Midbrain (tissue), 1 donor: ENCODE measurements at regions not wholly inside any gene's neighbourhood (a gene's known extent, or its start where the extent isn't known, plus 50 kb on each side); places are given as distances from the start of the nearest gene placed in this dataset.
"Not testable (repeated sequence)": the region's sequence is repeated elsewhere in the genome, so short reads cannot be mapped to it uniquely, and the experiment has no call there.

ENCODE experiments used
- DNase-seq: peaks from one replicate; lab custom pipeline; 2025; lab: John Stamatoyannopoulos, UW

DNA sequence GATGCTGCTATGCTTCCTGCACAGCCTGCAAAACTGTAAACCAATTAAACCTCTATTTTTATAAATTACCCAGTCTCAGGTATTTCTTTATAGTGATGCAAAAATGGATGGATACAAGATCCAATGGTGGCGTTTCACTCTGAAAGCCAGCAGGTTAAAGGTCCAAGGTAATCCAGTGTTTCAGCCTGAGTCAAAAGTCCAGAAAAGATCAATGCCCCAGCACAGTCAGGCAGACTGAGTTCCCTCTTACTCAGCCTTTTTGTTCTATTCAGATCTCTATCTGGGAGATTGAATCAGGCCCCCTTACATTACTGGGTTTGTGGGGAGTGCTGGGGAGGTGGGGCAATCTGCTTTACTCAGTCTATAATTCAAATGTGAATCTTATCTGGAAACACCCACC is 464.5 kb downstream of the GXYLT1 start:
- no peak for DNase-seq

DNA sequence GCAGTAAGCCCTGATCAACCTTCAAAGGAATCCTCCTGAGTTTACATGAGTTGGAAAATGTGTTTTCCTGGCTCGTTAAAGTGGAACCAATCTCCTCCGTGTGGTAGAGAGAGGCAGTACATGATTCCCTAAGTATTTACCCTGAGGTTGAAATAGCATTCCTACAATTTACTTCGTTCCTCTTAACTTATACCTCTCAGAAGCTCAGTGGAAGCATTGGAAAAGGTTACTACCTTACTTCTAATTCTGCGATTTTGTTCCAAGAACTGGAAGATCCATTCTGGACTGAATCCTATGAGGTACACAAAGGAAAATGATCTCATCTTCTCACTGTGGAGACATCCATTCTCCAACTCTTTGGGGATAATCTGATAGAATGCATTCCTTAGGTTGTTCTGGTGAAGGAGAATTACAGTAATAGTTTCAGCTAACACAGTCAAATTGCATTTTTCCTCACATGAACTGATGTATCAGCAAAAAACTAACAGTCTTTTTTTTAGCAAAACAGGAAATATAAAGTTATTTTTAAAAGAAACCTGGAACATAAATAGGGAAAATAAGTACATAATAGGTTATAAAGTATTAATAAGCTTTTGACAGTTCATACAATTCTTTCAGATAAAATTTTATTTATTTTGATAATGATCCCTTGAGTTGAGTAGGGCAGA is 475.6 kb downstream of the PDZRN4 start:
- peak; percentile 5 for DNase-seq

DNA sequence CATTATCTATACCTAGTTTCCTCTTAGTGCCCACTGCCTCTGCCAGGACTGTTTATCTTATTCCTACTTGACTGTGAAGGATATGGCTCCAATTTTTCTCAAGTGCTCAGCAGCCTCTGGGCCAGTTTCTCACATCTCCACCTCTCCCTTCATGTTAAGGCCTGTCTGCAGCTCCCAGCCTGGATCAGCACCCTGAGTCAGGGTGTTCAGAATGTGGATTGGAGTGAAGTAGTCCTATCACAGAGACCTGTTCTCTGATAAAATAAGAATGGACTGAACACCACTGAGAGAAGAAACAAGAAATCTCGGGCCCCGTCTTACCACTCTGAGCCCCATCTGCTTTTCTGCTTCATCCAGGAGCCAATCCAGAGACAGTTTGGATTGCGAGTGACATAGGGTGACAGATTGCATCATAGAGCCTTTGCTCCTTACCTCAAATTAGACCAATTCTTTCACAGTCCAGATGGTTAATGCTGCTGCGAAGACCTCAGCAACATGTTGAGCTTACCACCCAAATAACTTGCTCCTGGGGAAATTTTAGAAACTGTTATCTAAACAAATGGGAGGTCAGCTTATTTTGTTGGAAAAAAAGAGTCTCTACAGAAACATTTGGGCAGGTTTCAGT is 473.1 kb downstream of the PDZRN4 start:
- DNase-seq, result no peak

DNA sequence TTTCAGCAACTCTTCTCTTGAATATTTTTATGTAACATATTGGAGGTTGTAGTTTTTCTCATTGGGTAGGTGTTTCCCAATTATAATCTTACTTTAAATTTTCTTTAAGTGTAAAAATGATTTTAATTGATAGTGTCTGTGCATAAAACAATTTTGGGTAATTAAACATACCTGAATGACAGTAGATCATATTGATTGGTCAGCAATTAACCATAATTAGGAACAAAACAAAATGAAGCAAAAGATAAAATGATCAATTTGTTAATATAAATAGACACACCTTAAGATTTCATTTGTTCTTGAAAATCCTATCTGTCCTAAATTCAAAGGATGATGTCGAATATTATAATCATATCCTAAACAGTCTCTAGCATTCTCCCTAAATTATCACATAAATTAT is 468.3 kb downstream of the PDZRN4 start:
- no peak for DNase-seq

DNA sequence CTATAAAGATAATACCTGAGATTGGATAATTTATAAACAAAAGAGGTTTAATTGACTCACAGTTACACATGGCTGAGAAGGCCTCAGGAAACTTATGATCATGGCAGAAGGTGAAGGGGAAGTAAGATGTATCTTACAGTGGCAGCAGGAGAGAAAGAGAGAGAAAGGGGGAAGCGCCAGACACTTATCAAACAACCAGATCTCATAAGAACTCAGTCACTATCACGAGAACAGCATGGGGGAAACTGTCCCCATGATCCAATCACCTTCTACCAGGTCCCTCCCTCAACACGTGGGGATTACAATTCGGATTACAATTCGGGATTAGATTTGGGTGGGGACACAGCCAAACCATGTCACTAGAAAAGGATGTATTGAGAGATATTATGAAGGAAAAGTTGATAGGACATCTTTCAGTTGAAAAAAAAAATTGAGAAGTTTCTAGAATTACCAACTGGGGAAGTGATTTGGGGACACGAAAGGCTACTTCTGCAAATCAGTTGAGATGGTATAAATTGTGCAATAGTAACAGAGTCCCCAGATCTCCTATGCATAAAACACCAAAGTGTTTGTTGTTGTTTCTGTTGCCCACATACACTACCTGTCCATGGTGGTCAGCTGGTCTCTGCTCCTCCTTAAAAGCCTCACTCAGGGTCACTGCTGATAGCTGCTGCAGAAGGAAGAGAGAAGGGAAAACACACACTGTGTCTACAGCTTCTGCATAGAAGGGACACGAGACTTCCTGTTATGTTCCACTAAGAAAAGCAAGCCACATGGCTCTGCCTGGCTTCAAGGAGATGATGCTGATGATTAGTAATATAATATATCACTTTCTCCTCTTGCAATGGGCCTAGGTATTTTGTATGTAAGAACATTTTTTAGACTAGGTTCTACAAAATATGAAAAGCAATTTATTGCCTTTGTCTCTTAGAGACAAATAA is 465.5 kb downstream of the PDZRN4 start:
- DNase-seq, result no peak

DNA sequence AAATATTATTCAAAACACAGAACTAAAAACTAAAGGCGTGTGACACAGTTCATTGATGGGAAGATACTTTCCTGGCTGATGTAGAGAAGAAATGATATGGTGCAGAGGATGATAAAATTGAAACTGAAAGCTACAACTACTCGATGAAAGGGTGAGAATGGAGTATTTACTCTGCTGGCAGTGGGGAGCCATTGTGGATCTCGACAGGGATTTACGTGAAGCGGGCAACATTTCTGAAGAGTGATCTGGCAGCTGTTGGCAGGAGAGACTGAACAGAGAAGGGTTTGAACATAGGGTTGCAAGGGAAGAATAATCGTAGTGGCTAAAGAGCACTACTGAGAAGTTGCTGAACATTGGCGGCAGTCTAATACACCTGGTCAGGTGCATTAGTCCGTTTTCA is 464.9 kb downstream of the PDZRN4 start:
- no peak for DNase-seq

DNA sequence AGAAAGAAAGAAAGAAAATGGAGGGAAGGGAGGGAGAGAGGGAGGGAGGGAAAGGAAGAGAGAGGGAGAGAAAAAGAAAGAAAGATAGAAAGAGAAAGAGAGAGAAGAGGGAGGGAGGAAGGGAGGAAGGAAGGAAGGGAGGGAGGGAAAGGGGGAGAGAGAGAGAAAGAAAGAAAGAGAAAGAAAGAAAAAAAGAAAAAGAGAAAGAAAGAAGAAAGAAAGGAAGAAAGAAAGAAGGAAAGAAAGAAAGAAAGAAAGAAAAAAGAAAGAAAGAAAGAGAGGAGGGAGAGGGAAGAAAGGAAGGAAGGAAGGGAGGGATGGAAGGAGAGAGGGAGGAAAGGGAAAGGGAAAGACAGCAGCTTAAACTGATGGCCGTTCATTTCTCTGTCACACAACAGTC is 457.5 kb downstream of the PDZRN4 start:
- DNase-seq, result no peak

DNA sequence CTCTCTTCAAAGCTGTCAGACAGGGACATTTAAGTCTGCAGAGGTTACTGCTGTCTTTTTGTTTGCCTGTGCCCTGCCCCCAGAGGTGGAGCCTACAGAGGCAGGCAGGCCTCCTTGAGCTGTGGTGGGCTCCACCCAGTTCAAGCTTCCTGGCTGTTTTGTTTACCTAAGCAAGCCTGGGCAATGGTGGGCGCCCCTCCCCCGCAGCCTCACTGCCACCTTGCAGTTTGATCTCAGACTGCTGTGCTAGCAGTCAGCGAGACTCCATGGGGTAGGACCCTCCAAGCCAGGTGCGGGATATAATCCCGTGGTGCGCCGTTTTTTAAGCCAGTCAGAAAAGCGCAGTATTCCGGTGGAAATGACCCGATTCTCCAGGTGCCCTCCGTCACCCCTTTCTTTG is 454.7 kb downstream of the PDZRN4 start:
- not testable (repeated sequence) for DNase-seq

DNA sequence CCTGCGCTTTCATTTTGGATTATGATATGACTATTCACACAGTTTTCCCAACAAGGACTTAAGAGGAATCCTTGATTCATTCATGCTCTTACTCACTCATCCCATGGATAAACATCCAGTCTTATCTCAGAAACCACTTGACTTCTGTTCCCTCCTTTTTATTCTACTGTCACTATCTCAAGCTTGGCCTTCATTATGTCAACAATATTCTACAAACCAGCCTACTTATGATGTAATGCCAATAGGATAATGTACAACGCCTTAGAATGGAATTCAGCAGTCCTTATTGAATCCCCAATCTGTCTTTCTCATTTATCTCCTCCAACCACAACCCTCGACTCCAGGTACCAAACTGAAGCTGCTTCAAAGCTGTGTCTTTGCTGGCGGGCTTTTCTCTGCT is 448.5 kb downstream of the PDZRN4 start:
- DNase-seq, result no peak

DNA sequence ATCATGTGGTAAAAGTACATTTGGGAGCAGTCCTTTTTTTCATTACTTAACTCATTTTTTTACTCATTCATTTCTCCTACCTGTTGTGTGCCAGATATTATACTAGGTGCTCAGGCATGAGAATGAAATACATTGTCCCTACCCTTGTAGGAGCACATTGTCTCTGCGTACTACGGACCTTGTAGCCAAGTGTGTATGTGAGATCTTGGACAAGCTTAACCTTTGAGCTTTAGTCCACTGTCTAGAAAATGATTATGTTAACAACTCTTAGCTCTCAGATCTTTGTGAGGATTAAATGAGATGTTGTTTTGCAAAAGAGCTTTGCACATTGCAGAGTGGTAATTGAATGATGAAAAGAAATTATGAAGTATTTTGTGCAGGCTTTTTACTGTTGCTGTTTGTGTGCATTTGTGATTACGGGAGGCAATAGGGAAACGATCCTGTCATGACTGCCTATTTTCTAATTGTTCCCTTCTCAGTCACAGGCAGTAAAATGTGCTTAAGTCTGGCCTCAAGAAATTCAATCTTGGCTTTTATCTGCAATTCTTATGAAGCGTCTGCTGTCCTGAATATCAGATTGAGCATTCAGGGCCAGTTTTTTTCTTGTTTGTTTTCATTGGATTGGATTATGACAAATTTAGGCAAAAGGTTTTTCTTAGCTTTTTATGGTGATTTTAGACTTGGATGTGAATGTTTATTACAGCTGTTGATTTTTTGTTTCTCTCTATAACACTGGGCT is 447.7 kb downstream of the PDZRN4 start:
- no peak for DNase-seq

DNA sequence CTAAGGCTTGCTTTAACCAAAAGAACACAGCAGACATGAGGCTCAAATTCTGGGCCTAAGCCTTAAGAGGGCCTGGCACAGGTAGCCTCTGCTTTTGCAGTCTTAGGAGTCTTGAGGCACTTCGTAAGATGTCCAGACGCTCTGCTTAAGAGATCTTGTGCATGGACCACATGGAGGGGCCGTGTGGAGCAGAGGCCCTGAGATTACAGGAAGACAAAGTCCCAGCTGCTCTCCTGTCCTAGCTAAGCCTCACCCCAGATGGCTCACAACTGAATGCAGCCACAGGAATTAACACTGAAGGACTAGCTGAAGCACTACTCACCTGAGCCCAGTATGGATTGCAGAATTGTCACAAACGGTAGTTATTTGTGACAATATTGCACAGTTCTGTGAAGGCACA is 446.0 kb downstream of the PDZRN4 start:
- no peak for DNase-seq

DNA sequence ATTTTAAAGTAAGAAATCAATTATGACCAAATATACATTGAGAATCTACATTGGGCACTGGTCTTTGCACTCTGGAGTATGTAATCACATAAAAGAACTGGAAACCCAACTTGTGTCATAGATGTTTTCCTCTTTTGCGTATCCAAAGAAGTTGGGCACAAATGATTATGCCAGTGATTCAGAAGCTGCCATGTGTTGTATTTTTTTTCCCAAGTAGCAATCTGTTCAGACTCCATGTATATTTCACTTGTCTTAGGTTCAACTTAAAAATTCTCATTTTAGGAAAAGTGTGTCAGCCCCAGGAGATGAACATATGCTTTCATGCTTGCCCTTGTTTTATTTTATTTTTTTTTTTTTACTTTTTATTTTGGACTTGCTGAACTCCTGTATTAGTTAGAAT is 441.5 kb downstream of the PDZRN4 start:
- DNase-seq, result no peak

DNA sequence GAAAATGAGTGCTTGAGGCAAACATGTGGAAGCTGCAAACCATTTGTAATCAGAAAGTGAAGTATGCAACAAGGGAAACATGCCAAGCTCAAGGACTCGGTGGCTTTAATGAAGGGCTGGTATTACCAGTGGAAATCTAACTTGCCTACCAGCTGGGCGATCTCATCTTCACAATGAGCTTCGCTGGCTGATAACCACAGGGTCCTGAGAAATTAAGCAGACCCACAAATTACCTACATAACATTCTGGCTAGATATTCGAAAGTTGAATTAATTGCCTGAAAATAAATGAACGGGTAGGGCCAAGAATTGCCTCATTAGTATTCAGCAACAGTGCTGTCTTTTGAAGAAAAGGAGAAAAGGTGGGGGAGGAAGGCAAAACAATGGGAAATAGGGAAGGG is 439.4 kb downstream of the PDZRN4 start:
- no peak for DNase-seq

DNA sequence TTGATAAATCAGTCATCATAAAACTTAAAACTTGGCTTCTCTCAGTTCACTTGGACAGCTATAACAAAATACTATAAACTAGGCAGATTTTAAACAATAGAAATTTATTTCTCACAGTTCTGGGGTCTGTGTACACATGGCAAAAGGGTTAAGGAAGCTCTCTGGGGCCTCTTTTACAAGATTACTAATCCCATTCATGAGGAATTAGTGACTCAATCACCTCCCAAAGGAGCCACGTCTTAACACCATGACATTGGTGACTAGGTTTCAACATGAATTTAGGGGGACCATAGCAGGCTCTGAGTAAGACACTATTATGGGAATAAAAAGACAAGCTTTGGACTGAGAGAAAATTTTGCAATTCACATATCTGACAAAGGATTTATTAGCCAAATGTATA is 436.5 kb downstream of the PDZRN4 start:
- DNase-seq, result no peak
